T47D (cell line): ENCODE measurements at regions not wholly inside any gene's neighbourhood (a gene's known extent, or its start where the extent isn't known, plus 50 kb on each side); places are given as distances from the start of the nearest gene placed in this dataset.

Experiments used
- DNase-seq, 2 experiments: peaks; one replicate each; pipeline versions ENCODE4 v3.0.0 to v3.0.0-alpha.2; 2011 to 2012; ENCODE audit warnings: low read depth in 1 of 2, low spot score in 1 of 2
- JUND ChIP-seq: IDR thresholded peaks from 2 replicates; pipeline ENCODE4 v1.6.1; 2012; ENCODE audit warnings: low read depth
- in situ Hi-C: cut with HindIII; loops from 2 replicates; pipeline ENCODE4 v1.10.0; 2016; ENCODE audit warnings: low sequenced_read_pairs, low pct_unique_long_range_greater_than_20kb

- TF ChIP-seq JUND = no peak
- in situ Hi-C loops = no loop called here
- DNase-seq = no peak
Observed at GRCh38 chr1:200252531-200252930, 157.3 kb downstream of the ZNF281 start.

GRCh38 chr1:200250469-200250868 lies 159.4 kb downstream of the ZNF281 start:
- DNase-seq = no peak
- in situ Hi-C loops = no loop called here
- no peak for TF ChIP-seq JUND

GRCh38 chr1:200248541-200248940 lies 161.3 kb downstream of the ZNF281 start:
- DNase-seq = no peak
- in situ Hi-C loops = no loop called here
- no peak for TF ChIP-seq JUND

- in situ Hi-C loops = no loop called here
- no peak for DNase-seq
- no peak for TF ChIP-seq JUND
Observed at GRCh38 chr1:200247518-200247917, 162.3 kb downstream of the ZNF281 start.

- DNase-seq = no peak
- in situ Hi-C loops = no loop called here
- no peak for TF ChIP-seq JUND
Observed at GRCh38 chr1:200245473-200245872, 164.4 kb downstream of the ZNF281 start.

- no peak for DNase-seq
- TF ChIP-seq JUND = no peak
- in situ Hi-C loops = no loop called here
Observed at GRCh38 chr1:200243042-200243437, 166.8 kb downstream of the ZNF281 start.

- DNase-seq = no peak
- in situ Hi-C loops = no loop called here
- no peak for TF ChIP-seq JUND
Observed at GRCh38 chr1:200242110-200243041, 167.5 kb downstream of the ZNF281 start.

- no peak for DNase-seq
- in situ Hi-C loops = no loop called here
- TF ChIP-seq JUND = no peak
Observed at GRCh38 chr1:200240656-200241055, 169.2 kb downstream of the ZNF281 start.

- no peak for DNase-seq
- in situ Hi-C loops = no loop called here
- no peak for TF ChIP-seq JUND
Observed at GRCh38 chr1:200238311-200238710, 171.5 kb downstream of the ZNF281 start.

- TF ChIP-seq JUND = no peak
- no peak for DNase-seq
- in situ Hi-C loops = no loop called here
Observed at GRCh38 chr1:200237066-200237465, 172.8 kb downstream of the ZNF281 start.

GRCh38 chr1:200234938-200235337 lies 174.9 kb downstream of the ZNF281 start:
- TF ChIP-seq JUND = no peak
- DNase-seq = no peak
- in situ Hi-C loops = no loop called here

GRCh38 chr1:200233393-200233792 lies 176.4 kb downstream of the ZNF281 start:
- in situ Hi-C loops = no loop called here
- no peak for TF ChIP-seq JUND
- DNase-seq = no peak

GRCh38 chr1:200231787-200232231 lies 178.0 kb downstream of the ZNF281 start:
- no peak for TF ChIP-seq JUND
- in situ Hi-C loops = no loop called here
- DNase-seq = no peak
